Activated CD8-positive, alpha-beta memory T cell treated with anti-CD3 and anti-CD28 coated beads, Interleukin-2, amount 50 U/mL, for 24 hours (primary cell): ENCODE measurements at regions not wholly inside any gene's neighbourhood (a gene's known extent, or its start where the extent isn't known, plus 50 kb on each side); places are given as distances from the start of the nearest gene placed in this dataset.

ENCODE experiments used
- DNase-seq: peaks from one replicate; pipeline ENCODE4 v3.0.0-alpha.2; 2020; ENCODE audit errors: extremely low read depth

- no peak for DNase-seq
Measured at GRCh38 chr9:18347386-18348082, 126.4 kb upstream of the ADAMTSL1 start.

GRCh38 chr9:18348083-18348475 lies 125.9 kb upstream of the ADAMTSL1 start:
- no peak for DNase-seq

GRCh38 chr9:18349530-18349929 lies 124.4 kb upstream of the ADAMTSL1 start:
- no peak for DNase-seq

- DNase-seq, result no peak
Measured at GRCh38 chr9:18350036-18350435, 123.9 kb upstream of the ADAMTSL1 start.

GRCh38 chr9:18350995-18351595 lies 122.9 kb upstream of the ADAMTSL1 start:
- DNase-seq, result no peak

GRCh38 chr9:18352711-18353110 lies 121.2 kb upstream of the ADAMTSL1 start:
- no peak for DNase-seq

GRCh38 chr9:18353473-18353872 lies 120.5 kb upstream of the ADAMTSL1 start:
- DNase-seq, result no peak

GRCh38 chr9:18357321-18357720 lies 116.6 kb upstream of the ADAMTSL1 start:
- no peak for DNase-seq

- no peak for DNase-seq
Measured at GRCh38 chr9:18358325-18358724, 115.6 kb upstream of the ADAMTSL1 start.

GRCh38 chr9:18359335-18359734 lies 114.6 kb upstream of the ADAMTSL1 start:
- DNase-seq, result no peak

GRCh38 chr9:18360005-18360404 lies 113.9 kb upstream of the ADAMTSL1 start:
- no peak for DNase-seq

- DNase-seq, result no peak
Measured at GRCh38 chr9:18361646-18362045, 112.3 kb upstream of the ADAMTSL1 start.

GRCh38 chr9:18362166-18362565 lies 111.8 kb upstream of the ADAMTSL1 start:
- no peak for DNase-seq

- DNase-seq, result no peak
Measured at GRCh38 chr9:18362901-18363685, 110.9 kb upstream of the ADAMTSL1 start.

GRCh38 chr9:18365651-18366050 lies 108.3 kb upstream of the ADAMTSL1 start:
- no peak for DNase-seq

- no peak for DNase-seq
Measured at GRCh38 chr9:18366184-18366583, 107.8 kb upstream of the ADAMTSL1 start.

GRCh38 chr9:18368206-18368605 lies 105.7 kb upstream of the ADAMTSL1 start:
- DNase-seq, result no peak

- DNase-seq, result no peak
Measured at GRCh38 chr9:18371141-18371540, 102.8 kb upstream of the ADAMTSL1 start.

GRCh38 chr9:18371621-18372020 lies 102.3 kb upstream of the ADAMTSL1 start:
- no peak for DNase-seq

GRCh38 chr9:18379073-18379811 lies 94.7 kb upstream of the ADAMTSL1 start:
- DNase-seq, result no peak

- DNase-seq, result no peak
Measured at GRCh38 chr9:18382243-18382642, 91.7 kb upstream of the ADAMTSL1 start.

GRCh38 chr9:18384066-18384465 lies 89.9 kb upstream of the ADAMTSL1 start:
- no peak for DNase-seq
